ENCODE measurements at regions not wholly inside any gene's neighbourhood (a gene's known extent, or its start where the extent isn't known, plus 50 kb on each side); places are given as distances from the start of the nearest gene placed in this dataset.
A peak's percentile ranks its signal among the peaks of the same experiment; 100 is the strongest.

- no peak overlapping the region for H3K4me3 ChIP-seq (replicated peaks; ENCODE audit: low read depth, low read length)
- no peak for DNase-seq (ENCODE audit: extremely low read depth, low read depth)
- TF ChIP-seq CTCF (IDR thresholded peaks at IDR 0.05; ENCODE audit: low read depth, low read length, missing control alignments): no peak
Observed at GRCh38 chr7:3154317-3154716, 110.7 kb upstream of the CARD11 start.

- H3K4me3 ChIP-seq (replicated peaks; ENCODE audit: low read depth, low read length): no peak overlapping the region
- TF ChIP-seq CTCF (IDR thresholded peaks at IDR 0.05; ENCODE audit: low read depth, low read length, missing control alignments): peak; percentile 60
- DNase-seq (ENCODE audit: extremely low read depth, low read depth): no peak
Observed at GRCh38 chr7:3154881-3155494, 111.3 kb upstream of the CARD11 start.

- H3K4me3 ChIP-seq (replicated peaks; ENCODE audit: low read depth, low read length): no peak overlapping the region
- no peak for DNase-seq (ENCODE audit: extremely low read depth, low read depth)
- TF ChIP-seq CTCF (IDR thresholded peaks at IDR 0.05; ENCODE audit: low read depth, low read length, missing control alignments): no peak
Observed at GRCh38 chr7:3156508-3156907, 112.8 kb upstream of the CARD11 start.

GRCh38 chr7:3157566-3158287, 114.1 kb upstream of the CARD11 start:
- peak overlapping the region; percentile 22; the same call in 1 of the 2 replicates for H3K4me3 ChIP-seq (replicated peaks; ENCODE audit: low read depth, low read length)
- no peak for DNase-seq (ENCODE audit: extremely low read depth, low read depth)
- no peak for TF ChIP-seq CTCF (IDR thresholded peaks at IDR 0.05; ENCODE audit: low read depth, low read length, missing control alignments)

GRCh38 chr7:3158341-3158760, 114.7 kb upstream of the CARD11 start:
- H3K4me3 ChIP-seq (replicated peaks; ENCODE audit: low read depth, low read length): peak overlapping the region; percentile 22; the same call in 1 of the 2 replicates
- no peak for TF ChIP-seq CTCF (IDR thresholded peaks at IDR 0.05; ENCODE audit: low read depth, low read length, missing control alignments)
- no peak for DNase-seq (ENCODE audit: extremely low read depth, low read depth)

GRCh38 chr7:3159039-3159438, 115.4 kb upstream of the CARD11 start:
- no peak for DNase-seq (ENCODE audit: extremely low read depth, low read depth)
- TF ChIP-seq CTCF (IDR thresholded peaks at IDR 0.05; ENCODE audit: low read depth, low read length, missing control alignments): no peak
- no peak overlapping the region for H3K4me3 ChIP-seq (replicated peaks; ENCODE audit: low read depth, low read length)

Data from HFF-Myc (cell line).